Stomach (tissue), 4 donors: ENCODE measurements at regions not wholly inside any gene's neighbourhood (a gene's known extent, or its start where the extent isn't known, plus 50 kb on each side); places are given as distances from the start of the nearest gene placed in this dataset.
"Not testable (repeated sequence)": the region's sequence is repeated elsewhere in the genome, so short reads cannot be mapped to it uniquely, and the experiment has no call there.

ENCODE experiments used
- CTCF ChIP-seq, 7 experiments: fragments of 450-650 bp in 4 of 7; fragments of 200-600 bp in 3 of 7; sonication (generic) in 3 of 7; IDR thresholded peaks; one replicate each; pipeline ENCODE4 v1.5.1; 2016 to 2019; ENCODE audit warnings: antibody characterized with exemption in 7 of 7, control low read depth in 2 of 7, mild to moderate bottlenecking in 1 of 7
- POLR2A ChIP-seq, 4 donors: fragments of 450-650 bp; IDR thresholded peaks; one replicate each; pipeline ENCODE4 v1.6.1; 2016; ENCODE audit warnings: antibody characterized with exemption in 4 of 4, control low read depth in 2 of 4, mild to moderate bottlenecking in 1 of 4, moderate library complexity in 1 of 4

- TF ChIP-seq CTCF, POLR2A (IDR thresholded peaks at IDR 0.05): not testable (repeated sequence)
These were observed 454.5 kb upstream of the FAM174A start for GRCh38 chr5:100080703-100081102.
